Type B pancreatic cell (in vitro differentiated cells): ENCODE measurements at regions not wholly inside any gene's neighbourhood (a gene's known extent, or its start where the extent isn't known, plus 50 kb on each side); places are given as distances from the start of the nearest gene placed in this dataset.

Experiments used
- DNase-seq: peaks from one replicate; pipeline ENCODE4 v3.0.0; 2021; ENCODE audit warnings: mixed read lengths; ENCODE audit not compliant: unreplicated experiment; ENCODE audit errors: extremely low spot score
- H3K27ac Mint-ChIP-seq: 2 replicates; pipeline ENCODE4 v1.8.0; 2021; ENCODE audit warnings: mild to moderate bottlenecking, mixed read lengths
- H3K27me3 Mint-ChIP-seq: 2 replicates; pipeline ENCODE4 v1.8.0; 2021; ENCODE audit warnings: mixed read lengths
- H3K36me3 Mint-ChIP-seq: 2 replicates; pipeline ENCODE4 v1.8.0; 2021; ENCODE audit warnings: mixed read lengths
- H3K4me1 Mint-ChIP-seq: one replicate; pipeline ENCODE4 v1.8.0; 2021; ENCODE audit warnings: mixed read lengths; ENCODE audit not compliant: unreplicated experiment
- H3K4me3 Mint-ChIP-seq: 2 replicates; pipeline ENCODE4 v1.8.0; 2021; ENCODE audit warnings: mild to moderate bottlenecking, mixed read lengths
- H3K9me3 Mint-ChIP-seq: 2 replicates; pipeline ENCODE4 v1.8.0; 2021; ENCODE audit warnings: mixed read lengths
- CTCF ChIP-seq: fragments of 200-600 bp; sonication (generic); conservative IDR thresholded peaks from 2 replicates; pipeline ENCODE4 v1.5.0; 2021; ENCODE audit warnings: antibody characterized with exemption, mild to moderate bottlenecking

DNA sequence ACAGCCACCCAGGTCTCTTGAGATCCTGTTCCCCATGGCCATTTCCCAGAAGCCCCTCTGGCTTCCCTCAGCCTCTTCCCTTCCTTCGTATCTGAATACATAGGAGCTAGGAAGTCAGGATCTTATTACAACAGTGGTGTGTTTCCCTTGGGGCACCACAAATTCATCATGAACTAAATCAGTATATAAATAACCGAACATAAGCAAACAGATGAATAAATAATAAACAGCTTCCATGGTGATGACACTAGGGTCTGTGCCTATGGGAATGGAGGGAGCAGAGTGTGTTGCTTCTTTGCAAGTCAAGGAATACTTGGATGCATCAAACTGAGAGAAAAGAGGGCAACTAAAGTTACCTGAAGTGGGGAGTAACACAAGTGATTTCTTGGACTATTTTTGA lies 527.6 kb downstream of the LMO7 start:
- H3K4me3 Mint-ChIP-seq = no peak overlapping the region
- DNase-seq = no peak
- H3K27me3 Mint-ChIP-seq = no peaks in the 10 kb centered on the region
- H3K4me1 Mint-ChIP-seq = no peaks in the 10 kb centered on the region
- H3K36me3 Mint-ChIP-seq = no peaks in the 10 kb centered on the region
- no peak overlapping the region for H3K27ac Mint-ChIP-seq
- peaks cover 9% of the 10 kb centered on the region for H3K9me3 Mint-ChIP-seq
- TF ChIP-seq CTCF = no peak

DNA sequence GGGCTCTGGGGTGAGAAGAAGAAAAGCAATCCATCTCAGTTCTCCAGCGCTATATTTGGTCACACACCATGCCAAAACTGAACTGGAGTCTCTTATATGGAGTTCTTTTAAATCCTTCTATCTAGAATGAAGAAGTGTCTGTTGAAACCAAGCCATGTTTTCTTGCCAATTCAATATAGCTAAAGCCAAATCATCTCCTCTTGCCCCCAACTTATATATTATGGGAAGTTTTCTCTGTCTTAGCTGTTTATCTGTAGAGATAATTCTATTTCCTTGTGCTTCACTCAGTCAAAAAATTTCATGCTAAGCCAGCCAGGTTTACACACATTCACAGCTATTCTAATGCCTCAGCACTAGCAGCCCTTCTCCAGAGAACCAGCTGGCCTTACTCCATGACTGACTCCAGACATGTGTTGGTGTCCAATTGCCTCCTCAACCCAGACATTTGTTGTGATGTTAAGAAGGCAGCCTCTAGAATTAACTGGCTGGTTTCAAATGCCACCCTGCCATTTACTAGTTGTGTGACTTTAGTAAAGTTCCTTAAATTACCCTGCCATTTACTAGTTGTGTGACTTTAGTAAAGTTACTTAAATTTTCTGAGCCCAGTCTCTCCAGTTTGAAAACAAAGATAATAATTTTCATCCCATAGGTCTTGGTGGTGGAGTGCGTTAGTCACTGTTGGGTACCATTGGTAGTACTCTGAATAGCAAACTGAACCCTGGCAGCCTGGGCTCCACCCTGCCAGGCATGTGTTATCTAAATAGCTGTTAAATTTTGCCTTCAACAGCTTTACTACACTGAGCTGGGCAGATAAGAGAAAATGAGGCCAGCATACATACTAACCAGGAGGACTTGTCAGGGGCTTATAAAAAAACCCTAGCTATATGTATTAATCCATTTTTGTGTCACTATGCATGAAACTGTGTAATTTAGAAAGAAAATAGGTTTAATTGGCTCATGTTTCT lies 525.1 kb downstream of the LMO7 start:
- no peak for DNase-seq
- Mint-ChIP-seq H3K27me3 (no peaks in the 10 kb centered on the region), H3K4me3 (no peak overlapping the region), H3K4me1 (no peaks in the 10 kb centered on the region), H3K9me3 (peaks cover 9% of the 10 kb centered on the region), H3K36me3 (no peaks in the 10 kb centered on the region), H3K27ac (no peak overlapping the region)
- no peak for TF ChIP-seq CTCF

- H3K36me3 Mint-ChIP-seq = no peaks in the 10 kb centered on the region
- H3K27me3 Mint-ChIP-seq = no peaks in the 10 kb centered on the region
These were observed 524.4 kb downstream of the LMO7 start for GRCh38 chr13:76160506-76160905.

DNA sequence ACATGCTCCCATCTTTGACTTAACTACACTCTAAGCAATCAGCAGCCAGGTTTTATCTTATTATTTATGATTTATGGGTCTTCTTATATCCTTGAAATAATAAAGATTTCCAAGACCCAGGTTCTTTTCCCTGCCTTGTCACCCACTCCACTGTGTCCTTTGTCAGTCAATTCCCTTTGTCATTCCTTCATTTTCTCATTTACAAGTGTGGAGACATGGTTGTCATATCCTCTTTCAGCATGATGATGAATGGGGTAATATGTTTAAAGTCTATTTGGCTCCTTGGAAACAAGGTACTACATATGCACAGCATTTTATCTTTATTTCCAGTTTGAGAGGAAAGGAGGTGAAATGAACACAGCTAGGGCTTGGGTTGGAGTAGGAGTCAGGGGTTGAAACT lies 521.8 kb downstream of the LMO7 start:
- Mint-ChIP-seq H3K27ac (no peak overlapping the region), H3K36me3 (no peaks in the 10 kb centered on the region), H3K9me3 (peaks cover 2% of the 10 kb centered on the region)

More at GRCh38 chr13:76160506-76160905, 524.4 kb downstream of the LMO7 start:
- DNase-seq = no peak
- Mint-ChIP-seq H3K4me1 (no peaks in the 10 kb centered on the region), H3K27ac (no peak overlapping the region), H3K4me3 (no peak overlapping the region), H3K9me3 (peaks cover 9% of the 10 kb centered on the region)
- no peak for TF ChIP-seq CTCF

GRCh38 chr13:76153239-76153638 lies 517.1 kb downstream of the LMO7 start:
- DNase-seq = no peak
- no peak overlapping the region for H3K4me3 Mint-ChIP-seq
- no peak overlapping the region for H3K27ac Mint-ChIP-seq
- no peaks in the 10 kb centered on the region for H3K27me3 Mint-ChIP-seq
- H3K9me3 Mint-ChIP-seq = no peaks in the 10 kb centered on the region
- H3K4me1 Mint-ChIP-seq = no peaks in the 10 kb centered on the region
- no peak for TF ChIP-seq CTCF
- no peaks in the 10 kb centered on the region for H3K36me3 Mint-ChIP-seq

More for the DNA sequence above, 521.8 kb downstream of the LMO7 start:
- DNase-seq = no peak
- Mint-ChIP-seq H3K4me3 (no peak overlapping the region), H3K4me1 (no peaks in the 10 kb centered on the region), H3K27me3 (no peaks in the 10 kb centered on the region)
- TF ChIP-seq CTCF = no peak
